ENCODE measurements at regions not wholly inside any gene's neighbourhood (a gene's known extent, or its start where the extent isn't known, plus 50 kb on each side); places are given as distances from the start of the nearest gene placed in this dataset.
"Not testable (repeated sequence)": the region's sequence is repeated elsewhere in the genome, so short reads cannot be mapped to it uniquely, and the experiment has no call there.

- Mint-ChIP-seq H3K4me1 (ENCODE audit: low read depth in 2 of 2) (no peaks in the 10 kb centered on the region), H3K27ac (no peak overlapping the region), H3K27me3 (peaks cover 2 to 6% of the 10 kb centered on the region in 2 donors), H3K36me3 (no peaks in the 10 kb centered on the region), H3K4me3 (no peak overlapping the region), H3K9me3 (no peaks in the 10 kb centered on the region)
- ATAC-seq = no peak
- DNase-seq (ENCODE audit: low spot score) = no peak
Observed at GRCh38 chr1:203969846-203970245, 103.1 kb upstream of the SOX13 start.

- H3K27ac Mint-ChIP-seq = no peak overlapping the region
- H3K36me3 Mint-ChIP-seq = no peaks in the 10 kb centered on the region
- H3K4me1 Mint-ChIP-seq (ENCODE audit: low read depth in 2 of 2) = peaks cover under 1 to 3% of the 10 kb centered on the region in 2 donors
- no peaks in the 10 kb centered on the region for H3K9me3 Mint-ChIP-seq
- ATAC-seq = no peak
- H3K4me3 Mint-ChIP-seq = no peak overlapping the region
- no peaks in the 10 kb centered on the region for H3K27me3 Mint-ChIP-seq
- no peak for DNase-seq (ENCODE audit: low spot score)
Observed at GRCh38 chr1:203985044-203985443, 87.9 kb upstream of the SOX13 start.

GRCh38 chr1:203985676-203986075, 87.2 kb upstream of the SOX13 start:
- Mint-ChIP-seq H3K27me3 (no peaks in the 10 kb centered on the region), H3K4me1 (ENCODE audit: low read depth in 2 of 2) (peaks cover 3 to 6% of the 10 kb centered on the region in 2 donors), H3K4me3 (no peak overlapping the region), H3K27ac (no peak overlapping the region), H3K36me3 (no peaks in the 10 kb centered on the region), H3K9me3 (no peaks in the 10 kb centered on the region)
- DNase-seq (ENCODE audit: low spot score) (no peak), ATAC-seq (no peak)

GRCh38 chr1:203986887-203987461, 85.9 kb upstream of the SOX13 start:
- no peak overlapping the region for H3K4me3 Mint-ChIP-seq
- H3K9me3 Mint-ChIP-seq = no peaks in the 10 kb centered on the region
- no peak for ATAC-seq
- no peaks in the 10 kb centered on the region for H3K27me3 Mint-ChIP-seq
- DNase-seq (ENCODE audit: low spot score) = no peak
- H3K36me3 Mint-ChIP-seq = no peaks in the 10 kb centered on the region
- no peak overlapping the region for H3K27ac Mint-ChIP-seq
- peaks cover 5 to 6% of the 10 kb centered on the region in 2 donors for H3K4me1 Mint-ChIP-seq (ENCODE audit: low read depth in 2 of 2)

- Mint-ChIP-seq H3K36me3 (no peaks in the 10 kb centered on the region), H3K4me3 (peak overlapping the region; percentile 32), H3K9me3 (no peaks in the 10 kb centered on the region), H3K27ac (no peak overlapping the region), H3K27me3 (no peaks in the 10 kb centered on the region), H3K4me1 (ENCODE audit: low read depth in 2 of 2) (peaks cover 5 to 6% of the 10 kb centered on the region in 2 donors)
- ATAC-seq (no peak), DNase-seq (ENCODE audit: low spot score) (no peak)
Observed at GRCh38 chr1:203990118-203990517, 82.8 kb upstream of the SOX13 start.

- H3K27ac Mint-ChIP-seq = no peak overlapping the region
Observed at GRCh38 chr1:203992440-203992839, 80.5 kb upstream of the SOX13 start.

GRCh38 chr1:203993256-203993655, 79.7 kb upstream of the SOX13 start:
- ATAC-seq = no peak
- Mint-ChIP-seq H3K4me3 (no peak overlapping the region), H3K4me1 (ENCODE audit: low read depth in 2 of 2) (peaks cover 5 to 6% of the 10 kb centered on the region in 2 donors), H3K27ac (no peak overlapping the region), H3K9me3 (no peaks in the 10 kb centered on the region), H3K36me3 (no peaks in the 10 kb centered on the region), H3K27me3 (peaks cover 0 to 4% of the 10 kb centered on the region in 2 donors)
- DNase-seq (ENCODE audit: low spot score) = no peak

More at GRCh38 chr1:203992440-203992839, 80.5 kb upstream of the SOX13 start:
- DNase-seq (ENCODE audit: low spot score) (no peak), ATAC-seq (no peak)
- peaks cover 5 to 6% of the 10 kb centered on the region in 2 donors for H3K4me1 Mint-ChIP-seq (ENCODE audit: low read depth in 2 of 2)
- no peaks in the 10 kb centered on the region for H3K9me3 Mint-ChIP-seq
- no peaks in the 10 kb centered on the region for H3K36me3 Mint-ChIP-seq
- H3K27me3 Mint-ChIP-seq = peaks cover 0 to 4% of the 10 kb centered on the region in 2 donors
- H3K4me3 Mint-ChIP-seq = no peak overlapping the region

GRCh38 chr1:203995228-203995627, 77.7 kb upstream of the SOX13 start:
- Mint-ChIP-seq H3K27me3 (peaks cover 0 to 4% of the 10 kb centered on the region in 2 donors), H3K4me1 (ENCODE audit: low read depth in 2 of 2) (peaks cover 2 to 3% of the 10 kb centered on the region in 2 donors), H3K27ac (no peak overlapping the region), H3K9me3 (no peaks in the 10 kb centered on the region), H3K36me3 (no peaks in the 10 kb centered on the region), H3K4me3 (no peak overlapping the region)
- no peak for DNase-seq (ENCODE audit: low spot score)
- ATAC-seq = no peak

- Mint-ChIP-seq H3K27ac (no peak overlapping the region), H3K4me1 (ENCODE audit: low read depth in 2 of 2) (peaks cover 8 to 10% of the 10 kb centered on the region in 2 donors), H3K36me3 (no peaks in the 10 kb centered on the region), H3K9me3 (peaks cover 5% of the 10 kb centered on the region), H3K27me3 (peaks cover 0 to 4% of the 10 kb centered on the region in 2 donors), H3K4me3 (no peak overlapping the region)
- no peak for ATAC-seq
- no peak for DNase-seq (ENCODE audit: low spot score)
Observed at GRCh38 chr1:203996126-203996525, 76.8 kb upstream of the SOX13 start.

GRCh38 chr1:203998571-203998970, 74.3 kb upstream of the SOX13 start:
- ATAC-seq; H3K4me3 Mint-ChIP-seq; H3K36me3 Mint-ChIP-seq; H3K9me3 Mint-ChIP-seq; H3K27me3 Mint-ChIP-seq; H3K27ac Mint-ChIP-seq; DNase-seq (ENCODE audit: low spot score): not testable (repeated sequence)
- H3K4me1 Mint-ChIP-seq (ENCODE audit: low read depth in 2 of 2) = peaks cover 5 to 10% of the 10 kb centered on the region in 2 donors

GRCh38 chr1:203999618-204000017, 73.3 kb upstream of the SOX13 start:
- H3K4me1 Mint-ChIP-seq (ENCODE audit: low read depth in 2 of 2) = peaks cover 5 to 10% of the 10 kb centered on the region in 2 donors
- H3K27me3 Mint-ChIP-seq = peaks cover 0 to 4% of the 10 kb centered on the region in 2 donors
- DNase-seq (ENCODE audit: low spot score) (no peak), ATAC-seq (no peak)
- H3K27ac Mint-ChIP-seq = no peak overlapping the region
- no peaks in the 10 kb centered on the region for H3K36me3 Mint-ChIP-seq
- peaks cover 5% of the 10 kb centered on the region for H3K9me3 Mint-ChIP-seq
- H3K4me3 Mint-ChIP-seq = no peak overlapping the region

- H3K9me3 Mint-ChIP-seq = peaks cover 5% of the 10 kb centered on the region
- ATAC-seq = peak in 1 of 2 donors; percentile 64
- H3K27ac Mint-ChIP-seq = peak overlapping the region; percentile 10 to 38
Observed at GRCh38 chr1:204001166-204001901, 71.6 kb upstream of the SOX13 start.

GRCh38 chr1:204002614-204003013, 70.3 kb upstream of the SOX13 start:
- no peak overlapping the region for H3K27ac Mint-ChIP-seq
- H3K36me3 Mint-ChIP-seq = no peaks in the 10 kb centered on the region
- peaks cover 5% of the 10 kb centered on the region for H3K9me3 Mint-ChIP-seq
- DNase-seq (ENCODE audit: low spot score) (no peak), ATAC-seq (no peak)
- no peak overlapping the region for H3K4me3 Mint-ChIP-seq
- H3K4me1 Mint-ChIP-seq (ENCODE audit: low read depth in 2 of 2) = peaks cover 5 to 10% of the 10 kb centered on the region in 2 donors
- H3K27me3 Mint-ChIP-seq = no peaks in the 10 kb centered on the region

More at GRCh38 chr1:204001166-204001901, 71.6 kb upstream of the SOX13 start:
- Mint-ChIP-seq H3K27me3 (no peaks in the 10 kb centered on the region), H3K4me1 (ENCODE audit: low read depth in 2 of 2) (peaks cover 5 to 10% of the 10 kb centered on the region in 2 donors), H3K36me3 (no peaks in the 10 kb centered on the region), H3K4me3 (peak overlapping the region; percentile 13)
- DNase-seq (ENCODE audit: low spot score) = no peak

- H3K9me3 Mint-ChIP-seq = peaks cover 5% of the 10 kb centered on the region
- no peak overlapping the region for H3K4me3 Mint-ChIP-seq
- H3K27me3 Mint-ChIP-seq = no peaks in the 10 kb centered on the region
- no peak for ATAC-seq
- no peak for DNase-seq (ENCODE audit: low spot score)
- no peak overlapping the region for H3K27ac Mint-ChIP-seq
- no peaks in the 10 kb centered on the region for H3K36me3 Mint-ChIP-seq
- peaks cover 5 to 10% of the 10 kb centered on the region in 2 donors for H3K4me1 Mint-ChIP-seq (ENCODE audit: low read depth in 2 of 2)
Observed at GRCh38 chr1:204003536-204003935, 69.4 kb upstream of the SOX13 start.
